8988T (cell line): ENCODE measurements at regions not wholly inside any gene's neighbourhood (a gene's known extent, or its start where the extent isn't known, plus 50 kb on each side); places are given as distances from the start of the nearest gene placed in this dataset.
"Not testable (repeated sequence)": the region's sequence is repeated elsewhere in the genome, so short reads cannot be mapped to it uniquely, and the experiment has no call there.

Source experiments
- DNase-seq: peaks from one replicate; pipeline ENCODE4 v3.0.0; 2011

DNA sequence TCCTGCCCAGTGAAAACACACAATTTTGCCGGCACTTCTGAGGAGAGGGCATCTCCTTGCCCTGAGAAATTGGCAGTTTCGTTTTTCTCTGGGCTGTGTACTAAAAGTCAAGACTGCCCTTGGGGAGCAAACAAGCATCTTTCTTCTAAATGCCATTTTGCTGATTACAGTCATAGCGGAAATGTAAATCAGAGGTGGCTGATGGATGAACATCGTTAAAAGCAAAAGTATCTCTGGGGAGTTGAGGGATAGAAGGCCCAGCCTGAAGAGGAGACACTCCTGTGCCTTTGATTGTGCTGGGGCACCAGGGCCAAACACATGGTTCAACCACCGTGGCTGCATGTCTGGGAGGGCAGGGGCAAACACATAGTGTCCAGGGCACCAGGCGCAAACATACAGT, 49.8 kb downstream of the ABCC12 start:
- DNase-seq = no peak

DNA sequence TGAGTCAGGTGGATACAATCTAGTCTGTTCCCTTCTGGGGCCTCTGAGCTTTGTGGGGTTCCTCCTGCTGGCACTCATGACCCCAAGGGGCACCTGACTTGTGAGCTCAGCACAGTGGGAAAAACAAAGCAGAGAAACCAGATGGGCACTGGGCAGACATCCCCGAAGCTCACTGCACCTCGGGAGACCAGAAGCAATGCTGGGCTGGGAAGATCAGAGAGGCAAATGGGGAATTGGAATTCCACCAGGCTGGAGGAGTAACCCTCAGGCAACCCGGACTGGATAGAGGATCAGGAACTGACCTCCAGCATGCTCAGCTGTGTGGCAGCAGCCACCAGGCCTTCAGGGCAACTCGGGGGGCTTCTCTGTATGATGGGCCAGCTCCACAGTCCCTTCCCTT, 50.3 kb downstream of the ABCC12 start:
- DNase-seq = no peak

- DNase-seq = no peak
Observed at GRCh38 chr16:48103591-48103990, 52.2 kb downstream of the ABCC12 start.

DNA sequence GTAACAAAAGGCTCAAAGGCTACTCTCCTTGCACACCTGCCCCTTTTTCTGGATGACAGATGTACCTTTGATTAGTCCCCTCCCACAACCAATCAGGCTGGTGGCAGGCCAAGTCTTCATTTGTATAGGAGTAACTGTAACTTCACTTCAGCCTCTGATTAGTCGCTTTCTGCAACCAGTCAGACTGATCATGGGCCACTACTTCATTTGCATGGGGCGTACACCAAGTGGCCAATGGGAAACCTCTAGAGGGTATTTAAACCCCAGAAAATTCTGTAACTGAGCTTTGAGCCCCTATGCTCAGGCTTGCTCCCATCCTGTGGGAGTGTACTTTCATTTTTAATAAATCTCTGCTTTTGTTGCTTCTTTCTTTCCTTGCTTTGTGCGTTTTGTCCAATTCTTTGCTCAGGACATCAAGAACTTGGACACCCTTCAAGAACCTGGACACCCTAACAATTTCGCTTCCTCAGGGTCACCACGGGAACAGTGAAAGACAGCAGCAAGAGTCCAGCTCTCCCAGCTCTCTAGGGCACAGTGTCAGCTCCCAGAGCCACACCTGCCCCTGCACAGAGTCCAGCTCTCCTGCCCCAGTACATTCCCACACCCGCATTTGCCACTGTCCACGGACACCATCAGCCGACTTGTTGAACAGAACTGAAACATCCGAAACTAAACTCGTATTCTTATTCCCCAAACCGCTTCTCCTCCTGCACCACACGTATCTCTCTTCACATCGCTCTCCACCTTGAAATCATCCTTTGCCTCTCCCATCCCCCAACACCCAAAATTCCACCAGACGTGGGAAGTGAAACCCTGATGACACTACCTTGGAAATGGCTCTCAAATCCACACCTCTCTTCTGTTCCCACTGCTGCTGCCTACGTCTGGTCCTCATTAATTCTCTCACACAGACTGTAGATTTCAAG, 53.4 kb downstream of the ABCC12 start:
- no peak for DNase-seq

DNA sequence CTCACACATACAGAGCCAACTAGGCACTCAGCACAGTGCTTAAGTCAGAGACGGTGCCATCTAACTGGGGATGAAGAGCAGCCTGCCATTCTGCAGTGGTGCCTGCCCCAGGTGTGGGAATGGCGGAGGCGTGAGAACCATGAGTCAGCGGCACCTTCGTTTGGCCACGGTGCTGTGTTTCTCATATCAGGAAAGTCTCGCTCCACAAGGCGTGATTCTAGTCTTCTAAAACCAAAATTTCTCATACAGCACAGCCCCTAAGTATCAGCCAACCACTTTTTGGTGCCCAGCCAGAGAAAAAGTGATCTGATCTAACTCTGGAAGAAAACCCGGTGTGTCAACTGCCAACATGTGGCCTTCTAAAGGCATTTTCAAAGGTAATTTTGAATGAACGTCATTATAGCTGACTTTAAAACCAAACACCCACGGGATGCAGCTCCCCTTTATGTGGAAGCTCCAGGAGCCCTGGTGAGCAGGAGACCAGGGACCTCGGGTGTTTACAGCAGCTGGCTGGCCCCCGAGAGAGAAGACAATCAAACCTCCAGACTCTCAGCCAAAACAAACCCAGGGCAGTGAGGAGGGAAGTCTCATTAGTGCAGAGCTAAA, 54.6 kb downstream of the ABCC12 start:
- DNase-seq = no peak

- DNase-seq = no peak
Observed at GRCh38 chr16:48099455-48099854, 56.3 kb downstream of the ABCC12 start.

DNA sequence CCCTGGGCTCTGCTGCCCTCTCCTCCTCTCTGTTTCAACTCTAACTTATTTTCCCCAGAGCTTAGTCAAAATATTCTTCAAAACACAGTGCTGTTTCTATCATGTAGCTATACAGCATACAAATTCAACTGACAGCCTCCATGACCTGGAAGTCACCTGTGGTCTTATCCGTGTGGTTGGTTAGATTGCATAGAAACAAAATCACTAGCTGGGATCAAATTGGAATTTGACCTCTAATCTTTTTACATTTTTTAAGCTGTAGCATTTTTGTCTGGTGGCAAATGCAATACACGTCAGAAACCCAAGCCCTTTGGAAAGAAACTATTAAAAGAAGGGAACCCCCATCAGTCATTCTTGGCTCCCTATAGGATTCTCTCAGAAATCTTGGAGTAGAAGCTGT, 57.3 kb downstream of the ABCC12 start:
- DNase-seq = no peak

DNA sequence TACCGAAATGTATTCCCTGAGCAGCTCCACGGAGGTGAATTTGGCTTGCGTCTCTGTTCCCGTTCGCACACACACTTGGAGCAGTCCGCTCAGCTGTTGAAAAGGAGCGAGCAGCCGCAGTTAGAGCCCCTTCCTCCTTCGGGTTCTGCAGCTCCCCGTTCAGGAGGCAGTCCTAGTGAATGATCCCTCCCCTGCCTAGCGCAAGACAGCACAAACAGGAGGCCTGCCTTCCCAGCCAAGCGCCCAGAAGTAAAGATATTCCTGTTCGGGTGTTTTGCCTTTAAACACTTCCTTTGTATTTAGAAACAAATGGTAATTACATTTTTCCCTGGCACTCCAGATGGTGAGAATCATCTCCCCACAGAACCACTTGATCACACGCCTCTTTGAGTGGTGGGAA, 64.7 kb downstream of the ABCC12 start:
- DNase-seq = no peak

DNA sequence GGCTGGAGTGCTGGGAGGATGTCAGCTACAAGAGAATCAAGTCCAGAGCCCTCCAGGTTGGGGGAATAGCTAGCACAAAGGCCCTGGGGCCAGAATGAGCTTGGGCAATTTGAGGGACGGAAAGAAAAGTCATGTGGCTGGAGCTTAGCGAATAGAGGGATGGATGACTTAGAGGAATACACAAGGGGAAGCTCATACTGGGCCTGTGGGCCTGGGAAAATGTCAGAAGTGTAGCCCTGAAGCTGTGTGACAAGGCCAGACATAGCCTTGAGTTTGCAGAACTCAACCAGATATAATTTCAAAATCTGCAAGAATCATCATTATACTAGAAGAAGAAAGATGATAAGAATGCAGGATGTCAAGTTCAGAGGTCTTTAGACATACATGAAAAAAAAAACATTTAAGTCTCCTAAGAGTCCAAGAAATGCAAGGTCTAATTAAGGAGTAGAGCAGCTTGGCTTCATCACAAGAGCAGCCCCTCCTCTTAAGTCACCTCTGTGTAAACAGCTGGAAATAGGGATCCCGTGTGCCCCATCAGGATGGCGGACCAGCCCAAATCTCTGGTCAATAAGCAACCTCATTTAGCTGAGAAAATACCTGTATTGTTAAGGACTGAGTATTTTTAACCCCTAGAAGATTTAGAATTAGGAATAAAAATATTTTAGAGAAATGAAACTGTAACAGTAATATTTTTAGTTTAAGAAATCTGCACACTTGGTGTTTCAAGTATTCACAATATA, 66.6 kb downstream of the ABCC12 start:
- DNase-seq = no peak

DNA sequence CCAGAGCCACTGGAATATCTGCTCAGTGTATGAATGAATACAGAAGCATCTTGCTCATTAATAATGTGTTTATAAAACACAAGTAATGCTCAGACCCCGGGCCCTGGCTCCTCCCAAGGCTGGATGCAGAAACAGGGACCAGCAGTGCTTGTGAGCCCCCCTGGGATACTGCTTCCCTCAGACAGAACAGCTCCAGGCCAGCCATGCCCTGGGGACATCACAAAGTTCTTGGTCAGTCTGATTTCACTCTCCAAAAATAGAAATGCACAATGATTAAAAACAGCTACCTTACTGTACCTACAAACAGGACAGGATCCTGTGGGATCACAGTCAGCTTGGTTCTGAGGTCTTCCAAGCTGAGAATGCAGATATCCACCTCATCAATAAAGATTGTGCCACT, 68.2 kb downstream of the ABCC12 start:
- no peak for DNase-seq

DNA sequence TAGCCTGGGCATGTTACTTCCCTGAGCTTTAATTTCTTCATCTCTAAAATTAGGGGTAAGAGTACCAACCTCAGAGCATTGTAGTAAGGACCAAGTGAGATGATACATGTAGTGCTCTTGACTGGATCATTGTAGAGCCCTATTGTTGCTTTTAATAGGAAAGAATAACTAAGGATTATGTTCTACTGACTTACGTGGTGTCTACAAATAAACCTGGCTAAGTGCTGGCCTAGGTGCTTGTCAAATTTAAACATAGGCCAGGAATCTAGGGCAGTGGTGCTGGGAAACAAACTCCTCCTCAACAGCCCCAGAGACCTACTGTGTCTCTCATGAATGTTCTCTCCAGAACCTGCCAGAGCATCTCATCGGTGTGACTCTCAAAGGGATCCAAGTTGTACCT, 69.4 kb downstream of the ABCC12 start:
- no peak for DNase-seq

DNA sequence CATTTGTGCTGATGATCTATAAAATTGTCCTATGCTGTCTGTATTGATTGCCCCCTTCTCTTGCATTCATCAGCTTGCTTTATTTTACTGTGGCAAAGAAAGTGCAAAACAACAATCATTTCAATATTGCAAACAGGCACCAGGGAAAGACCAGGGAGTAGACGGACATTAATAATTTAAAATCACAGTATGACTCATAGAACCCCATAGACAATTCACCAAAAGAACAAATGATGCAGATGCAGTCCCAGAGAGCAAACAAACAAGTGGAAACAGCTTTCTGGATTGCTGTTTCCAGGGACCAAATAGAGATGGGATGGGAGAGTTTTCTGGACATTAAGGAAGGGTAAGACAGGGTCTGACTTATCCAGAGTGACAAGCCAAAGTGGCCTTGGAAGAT, 70.1 kb downstream of the ABCC12 start:
- no peak for DNase-seq

DNA sequence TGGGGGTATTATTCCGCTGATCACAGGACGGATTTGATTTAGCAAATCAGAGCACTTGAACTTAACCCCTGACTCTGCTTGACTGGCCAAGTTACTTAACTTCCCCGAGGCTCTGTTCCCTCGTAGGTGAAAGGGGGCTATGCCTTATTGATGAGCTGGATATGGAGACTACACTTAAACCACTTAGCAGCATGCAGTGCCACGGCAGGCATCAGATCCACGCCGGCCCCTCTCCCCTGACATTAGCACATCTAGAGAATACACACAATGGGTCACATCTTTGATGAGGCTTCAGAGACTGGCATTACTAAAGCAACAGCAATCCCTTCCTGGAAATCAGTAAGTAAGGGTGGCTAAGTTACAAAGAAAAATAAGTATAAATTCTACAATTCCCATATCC, 71.0 kb downstream of the ABCC12 start:
- no peak for DNase-seq

DNA sequence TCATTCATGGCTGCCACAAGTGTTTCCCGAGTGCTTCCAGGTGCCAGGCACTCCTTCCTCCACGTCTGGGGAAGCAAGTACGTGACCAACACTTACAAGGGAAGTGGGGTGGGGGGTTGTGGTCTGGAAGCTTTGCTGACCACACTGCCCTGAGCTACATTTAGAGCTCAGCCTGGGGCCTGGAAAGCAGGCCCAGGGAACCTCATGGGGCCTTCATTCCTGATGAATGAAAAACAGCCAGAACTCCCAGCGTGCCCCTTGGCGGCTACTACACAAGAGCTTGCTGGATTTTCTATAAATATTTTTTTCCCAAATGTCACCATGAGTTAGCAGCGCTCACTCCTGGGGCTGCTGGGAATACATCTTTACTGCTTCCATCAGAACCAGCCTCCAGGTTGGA, 73.3 kb downstream of the ABCC12 start:
- no peak for DNase-seq

DNA sequence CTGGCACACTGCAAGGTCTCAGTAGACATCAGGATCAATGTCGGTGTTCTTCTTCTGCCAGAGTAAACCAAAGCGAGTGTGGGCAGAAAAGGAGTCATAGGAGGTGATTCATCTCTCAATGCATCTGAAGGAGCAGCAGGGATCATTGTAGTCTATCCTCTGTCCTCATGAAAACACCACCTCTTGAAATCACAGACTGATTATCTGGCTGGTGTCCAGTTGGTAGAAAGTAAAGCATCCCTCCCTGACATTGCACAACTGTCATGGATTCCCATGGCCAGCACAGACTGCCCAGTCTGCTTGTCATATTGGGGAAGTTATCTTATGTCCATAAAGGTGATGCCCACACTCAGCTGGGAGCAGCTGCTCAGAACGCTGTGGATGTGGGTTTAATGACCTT, 74.1 kb downstream of the ABCC12 start:
- DNase-seq = no peak

GRCh38 chr16:48076455-48077012, 79.3 kb downstream of the ABCC12 start:
- no peak for DNase-seq

GRCh38 chr16:48075398-48075797, 80.4 kb downstream of the ABCC12 start:
- no peak for DNase-seq

DNA sequence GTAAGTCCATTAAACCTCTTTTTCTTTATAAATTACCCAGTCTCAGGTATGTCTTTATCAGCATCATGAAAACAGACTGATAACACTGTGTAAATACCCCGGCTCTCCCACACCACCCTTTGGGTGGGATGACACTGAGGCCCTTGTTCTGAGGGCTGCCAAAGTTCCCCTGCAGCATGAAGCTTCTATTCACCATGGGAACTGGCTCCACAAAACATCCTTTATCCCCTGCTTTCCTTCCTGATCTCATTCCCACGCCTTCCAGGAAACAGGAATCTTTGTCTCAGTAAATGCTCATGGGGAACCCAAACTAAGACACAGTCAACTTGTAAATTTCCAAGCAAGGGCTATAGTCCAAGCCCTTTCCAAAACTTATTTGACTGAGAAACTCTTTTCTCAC, 88.4 kb downstream of the ABCC12 start:
- no peak for DNase-seq

GRCh38 chr16:48064971-48065370, 90.8 kb downstream of the ABCC12 start:
- no peak for DNase-seq

DNA sequence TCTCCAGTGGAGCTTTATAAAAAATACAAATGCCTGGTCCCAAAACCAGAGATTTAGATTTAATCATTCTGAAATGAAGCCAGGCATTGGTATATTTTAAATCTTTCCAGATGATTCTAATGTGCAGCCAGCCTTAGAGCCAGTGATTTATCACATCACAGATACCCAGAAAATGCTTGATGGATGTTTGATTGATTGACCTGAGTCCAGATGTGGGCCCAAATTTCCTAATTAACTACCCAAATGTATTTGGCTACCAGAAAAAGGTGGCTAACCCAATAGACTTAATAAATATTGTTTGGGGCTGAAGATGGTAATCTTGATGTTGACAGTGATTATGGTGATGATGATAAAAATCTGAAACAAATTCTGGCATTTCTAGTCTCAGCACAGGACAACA, 93.1 kb downstream of the ABCC12 start:
- no peak for DNase-seq

- DNase-seq = no peak
Observed at GRCh38 chr16:48059936-48060335, 95.9 kb downstream of the ABCC12 start.

- DNase-seq = not testable (repeated sequence)
Observed at GRCh38 chr16:48059190-48059589, 96.6 kb downstream of the ABCC12 start.

DNA sequence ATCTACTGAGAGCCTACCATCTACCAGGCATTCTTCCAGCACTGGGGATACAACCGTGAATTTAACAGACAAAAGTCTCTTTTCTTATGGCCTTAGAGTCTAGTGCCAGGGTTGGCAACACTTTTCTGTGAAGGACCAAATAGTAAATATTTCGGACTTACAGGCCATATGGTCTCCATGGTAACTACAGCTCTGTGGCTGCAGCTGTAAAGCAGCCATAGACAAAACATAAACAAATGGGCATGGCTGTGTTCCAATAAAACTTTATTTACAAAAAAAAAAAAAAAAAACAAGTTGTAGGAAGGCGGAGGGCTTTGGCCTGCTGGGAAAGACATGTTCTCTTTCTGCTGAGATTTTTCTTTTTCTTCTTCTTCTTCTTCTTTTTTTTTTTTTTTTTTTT, 98.7 kb downstream of the ABCC12 start:
- no peak for DNase-seq
